HFFc6 (cell line): ENCODE measurements at regions not wholly inside any gene's neighbourhood (a gene's known extent, or its start where the extent isn't known, plus 50 kb on each side); places are given as distances from the start of the nearest gene placed in this dataset.
A peak's percentile ranks its signal among the peaks of the same experiment; 100 is the strongest.

Experiments used
- DNase-seq: peaks from one replicate; pipeline ENCODE4 v3.0.0-alpha.2; 2018
- H3K27ac Mint-ChIP-seq: 2 replicates; pipeline ENCODE4 v1.8.0; 2020; ENCODE audit warnings: mild to moderate bottlenecking, mixed read lengths
- H3K27me3 Mint-ChIP-seq: 2 replicates; pipeline ENCODE4 v1.8.0; 2021; ENCODE audit warnings: mild to moderate bottlenecking, moderate library complexity, mixed read lengths; ENCODE audit not compliant: insufficient read depth
- H3K36me3 Mint-ChIP-seq: 2 replicates; pipeline ENCODE4 v1.8.0; 2021; ENCODE audit warnings: low read depth, mixed read lengths
- H3K4me1 Mint-ChIP-seq: 2 replicates; pipeline ENCODE4 v1.8.0; 2020; ENCODE audit warnings: low read depth, mixed read lengths
- H3K4me3 Mint-ChIP-seq: 2 replicates; pipeline ENCODE4 v1.8.0; 2020; ENCODE audit warnings: mild to moderate bottlenecking, moderate library complexity, mixed read lengths
- H3K9me3 Mint-ChIP-seq: 2 replicates; pipeline ENCODE4 v1.8.0; 2020; ENCODE audit warnings: mild to moderate bottlenecking, mixed read lengths
- TF ChIP-seq, protein P1 (sequence below): fragments of 200-600 bp; sonication (generic); IDR thresholded peaks from 2 replicates; pipeline ENCODE4 v1.5.0; 2021; ENCODE audit warnings: antibody characterized with exemption, mild to moderate bottlenecking

GRCh38 chr4:146098397-146098796 lies 77.1 kb upstream of the LSM6 start:
- DNase-seq, result no peak
- Mint-ChIP-seq H3K4me1 (no peaks in the 10 kb centered on the region; the same call in 1 of the 2 replicates), H3K36me3 (no peaks in the 10 kb centered on the region), H3K27me3 (no peaks in the 10 kb centered on the region; the same call in 1 of the 2 replicates), H3K27ac (no peak overlapping the region), H3K9me3 (no peaks in the 10 kb centered on the region), H3K4me3 (no peak overlapping the region)
- TF ChIP-seq, protein P1, sequence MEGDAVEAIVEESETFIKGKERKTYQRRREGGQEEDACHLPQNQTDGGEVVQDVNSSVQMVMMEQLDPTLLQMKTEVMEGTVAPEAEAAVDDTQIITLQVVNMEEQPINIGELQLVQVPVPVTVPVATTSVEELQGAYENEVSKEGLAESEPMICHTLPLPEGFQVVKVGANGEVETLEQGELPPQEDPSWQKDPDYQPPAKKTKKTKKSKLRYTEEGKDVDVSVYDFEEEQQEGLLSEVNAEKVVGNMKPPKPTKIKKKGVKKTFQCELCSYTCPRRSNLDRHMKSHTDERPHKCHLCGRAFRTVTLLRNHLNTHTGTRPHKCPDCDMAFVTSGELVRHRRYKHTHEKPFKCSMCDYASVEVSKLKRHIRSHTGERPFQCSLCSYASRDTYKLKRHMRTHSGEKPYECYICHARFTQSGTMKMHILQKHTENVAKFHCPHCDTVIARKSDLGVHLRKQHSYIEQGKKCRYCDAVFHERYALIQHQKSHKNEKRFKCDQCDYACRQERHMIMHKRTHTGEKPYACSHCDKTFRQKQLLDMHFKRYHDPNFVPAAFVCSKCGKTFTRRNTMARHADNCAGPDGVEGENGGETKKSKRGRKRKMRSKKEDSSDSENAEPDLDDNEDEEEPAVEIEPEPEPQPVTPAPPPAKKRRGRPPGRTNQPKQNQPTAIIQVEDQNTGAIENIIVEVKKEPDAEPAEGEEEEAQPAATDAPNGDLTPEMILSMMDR, result no peak

DNA sequence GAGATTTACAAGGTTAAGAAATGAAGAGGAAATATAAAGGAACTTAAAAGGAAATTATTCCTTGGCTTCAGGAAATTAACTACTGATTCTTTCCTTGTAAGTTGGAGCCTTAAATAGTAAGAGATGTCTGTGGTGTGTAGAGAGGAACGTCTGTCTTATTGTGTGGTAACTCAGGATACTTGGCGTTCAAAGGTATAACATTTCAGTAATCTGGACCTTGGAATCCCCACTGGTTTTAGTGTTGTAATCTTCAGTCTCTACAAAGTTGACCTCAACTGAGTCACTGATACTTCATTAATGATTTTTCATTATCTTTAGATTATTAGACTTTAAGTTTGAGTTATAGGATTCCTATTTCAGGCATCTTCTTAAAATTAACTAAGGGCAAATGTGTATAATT lies 79.1 kb upstream of the LSM6 start:
- no peaks in the 10 kb centered on the region for H3K9me3 Mint-ChIP-seq
- H3K36me3 Mint-ChIP-seq, result no peaks in the 10 kb centered on the region
- no peak for DNase-seq
- no peak overlapping the region for H3K27ac Mint-ChIP-seq
- TF ChIP-seq, protein P1, result no peak
- H3K27me3 Mint-ChIP-seq, result no peaks in the 10 kb centered on the region; the same call in 1 of the 2 replicates
- no peaks in the 10 kb centered on the region; the same call in 1 of the 2 replicates for H3K4me1 Mint-ChIP-seq
- H3K4me3 Mint-ChIP-seq, result no peak overlapping the region

DNA sequence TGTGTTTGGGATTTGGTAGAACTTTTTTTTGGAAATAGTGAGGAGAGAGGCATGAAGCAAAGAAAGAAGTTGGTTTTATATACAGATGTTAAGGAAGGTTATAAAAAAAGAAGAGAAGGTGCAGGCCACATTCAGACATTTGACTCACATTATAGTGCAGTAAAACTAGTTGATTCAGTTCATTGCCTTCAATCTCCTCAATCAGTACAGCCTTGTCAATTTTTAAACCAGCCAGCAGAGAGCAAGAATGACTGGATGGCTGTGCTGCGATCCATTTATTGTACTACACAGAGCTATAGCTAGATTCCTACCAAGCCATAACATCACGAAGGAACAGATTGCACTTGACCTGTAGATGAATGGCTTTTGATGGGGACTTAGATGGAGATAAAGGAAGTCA lies 79.7 kb upstream of the LSM6 start:
- Mint-ChIP-seq H3K4me1 (no peaks in the 10 kb centered on the region; the same call in 1 of the 2 replicates), H3K4me3 (no peak overlapping the region), H3K27me3 (no peaks in the 10 kb centered on the region; the same call in 1 of the 2 replicates), H3K36me3 (no peaks in the 10 kb centered on the region), H3K27ac (no peak overlapping the region), H3K9me3 (no peaks in the 10 kb centered on the region)
- DNase-seq, result no peak
- TF ChIP-seq, protein P1, result no peak

GRCh38 chr4:146095091-146095690 lies 80.3 kb upstream of the LSM6 start:
- H3K4me3 Mint-ChIP-seq, result no peak overlapping the region
- H3K4me1 Mint-ChIP-seq, result no peaks in the 10 kb centered on the region; the same call in 1 of the 2 replicates
- no peaks in the 10 kb centered on the region for H3K9me3 Mint-ChIP-seq
- TF ChIP-seq, protein P1, result peak; percentile 93
- DNase-seq, result peak; percentile 41
- H3K27me3 Mint-ChIP-seq, result peaks cover 1% of the 10 kb centered on the region; the same call in 1 of the 2 replicates
- no peaks in the 10 kb centered on the region for H3K36me3 Mint-ChIP-seq
- no peak overlapping the region for H3K27ac Mint-ChIP-seq

DNA sequence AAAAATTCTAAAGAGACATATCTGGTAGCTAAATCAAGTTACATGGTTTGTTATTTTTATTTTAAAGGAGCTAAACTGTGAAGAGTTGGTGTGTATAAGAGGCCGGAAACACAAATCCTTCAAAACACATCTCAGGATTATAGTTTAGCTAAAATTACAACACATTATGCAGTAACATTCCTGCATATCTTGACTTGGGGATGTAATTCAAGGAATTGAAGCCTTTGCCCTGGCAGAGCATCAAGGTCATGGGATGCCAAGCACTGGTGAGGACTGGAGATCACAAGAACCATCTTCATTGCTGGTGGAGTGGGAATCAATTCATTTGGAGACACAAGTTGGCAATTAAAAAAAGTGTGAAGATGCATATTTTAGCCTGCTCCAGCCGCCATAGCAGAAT lies 86.8 kb upstream of the LSM6 start:
- H3K9me3 Mint-ChIP-seq, result no peaks in the 10 kb centered on the region
- no peaks in the 10 kb centered on the region for H3K36me3 Mint-ChIP-seq
- H3K4me3 Mint-ChIP-seq, result no peak overlapping the region
- no peak for DNase-seq
- peaks cover 3% of the 10 kb centered on the region; the same call in 1 of the 2 replicates for H3K27me3 Mint-ChIP-seq
- TF ChIP-seq, protein P1, result no peak
- no peaks in the 10 kb centered on the region for H3K4me1 Mint-ChIP-seq
- H3K27ac Mint-ChIP-seq, result no peak overlapping the region
